ENCODE measurements at regions not wholly inside any gene's neighbourhood (a gene's known extent, or its start where the extent isn't known, plus 50 kb on each side); places are given as distances from the start of the nearest gene placed in this dataset.

DNA sequence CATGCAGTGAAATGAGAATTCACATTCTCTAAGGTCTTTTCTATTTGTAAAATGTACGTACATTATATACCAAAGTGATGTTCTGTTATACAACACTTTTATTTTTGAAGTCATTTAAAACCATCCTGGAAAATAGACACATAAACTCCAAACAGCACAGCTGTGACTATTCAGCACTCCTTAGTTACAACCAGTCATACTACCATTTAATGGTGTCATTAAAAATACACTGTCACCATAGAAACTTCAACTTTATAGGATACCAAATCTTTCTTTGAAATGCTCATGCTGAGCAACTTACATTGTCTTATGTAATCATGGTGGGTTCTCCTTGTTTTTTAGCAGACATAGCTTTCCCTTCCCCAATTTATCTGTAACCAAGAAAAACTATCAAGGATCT is 85.3 kb downstream of the METTL4 start:
- Histone ChIP-seq H3K27me3 (ENCODE audit: insufficient read depth, poor library complexity, severe bottlenecking) (no peaks in the 10 kb centered on the region), H3K27ac (replicated peaks) (no peak overlapping the region), H3K4me3 (replicated peaks; ENCODE audit: insufficient read depth, low read length) (no peak overlapping the region)
- DNase-seq (ENCODE audit: low read depth in 1 of 2, low spot score in 1 of 2) = no peak
- no peak for TF ChIP-seq POLR2AphosphoS5 (IDR thresholded peaks at IDR 0.05; ENCODE audit: low read depth)
- TF ChIP-seq GABPA (IDR thresholded peaks at IDR 0.05; ENCODE audit: low read depth) = no peak
- no peak for TF ChIP-seq SPI1 (IDR thresholded peaks at IDR 0.05; ENCODE audit: borderline replicate concordance, low read depth)
- TF ChIP-seq, protein P1, sequence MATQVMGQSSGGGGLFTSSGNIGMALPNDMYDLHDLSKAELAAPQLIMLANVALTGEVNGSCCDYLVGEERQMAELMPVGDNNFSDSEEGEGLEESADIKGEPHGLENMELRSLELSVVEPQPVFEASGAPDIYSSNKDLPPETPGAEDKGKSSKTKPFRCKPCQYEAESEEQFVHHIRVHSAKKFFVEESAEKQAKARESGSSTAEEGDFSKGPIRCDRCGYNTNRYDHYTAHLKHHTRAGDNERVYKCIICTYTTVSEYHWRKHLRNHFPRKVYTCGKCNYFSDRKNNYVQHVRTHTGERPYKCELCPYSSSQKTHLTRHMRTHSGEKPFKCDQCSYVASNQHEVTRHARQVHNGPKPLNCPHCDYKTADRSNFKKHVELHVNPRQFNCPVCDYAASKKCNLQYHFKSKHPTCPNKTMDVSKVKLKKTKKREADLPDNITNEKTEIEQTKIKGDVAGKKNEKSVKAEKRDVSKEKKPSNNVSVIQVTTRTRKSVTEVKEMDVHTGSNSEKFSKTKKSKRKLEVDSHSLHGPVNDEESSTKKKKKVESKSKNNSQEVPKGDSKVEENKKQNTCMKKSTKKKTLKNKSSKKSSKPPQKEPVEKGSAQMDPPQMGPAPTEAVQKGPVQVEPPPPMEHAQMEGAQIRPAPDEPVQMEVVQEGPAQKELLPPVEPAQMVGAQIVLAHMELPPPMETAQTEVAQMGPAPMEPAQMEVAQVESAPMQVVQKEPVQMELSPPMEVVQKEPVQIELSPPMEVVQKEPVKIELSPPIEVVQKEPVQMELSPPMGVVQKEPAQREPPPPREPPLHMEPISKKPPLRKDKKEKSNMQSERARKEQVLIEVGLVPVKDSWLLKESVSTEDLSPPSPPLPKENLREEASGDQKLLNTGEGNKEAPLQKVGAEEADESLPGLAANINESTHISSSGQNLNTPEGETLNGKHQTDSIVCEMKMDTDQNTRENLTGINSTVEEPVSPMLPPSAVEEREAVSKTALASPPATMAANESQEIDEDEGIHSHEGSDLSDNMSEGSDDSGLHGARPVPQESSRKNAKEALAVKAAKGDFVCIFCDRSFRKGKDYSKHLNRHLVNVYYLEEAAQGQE (IDR thresholded peaks at IDR 0.05; ENCODE audit: insufficient replicate concordance, low read depth) = no peak
- TF ChIP-seq, protein P2, sequence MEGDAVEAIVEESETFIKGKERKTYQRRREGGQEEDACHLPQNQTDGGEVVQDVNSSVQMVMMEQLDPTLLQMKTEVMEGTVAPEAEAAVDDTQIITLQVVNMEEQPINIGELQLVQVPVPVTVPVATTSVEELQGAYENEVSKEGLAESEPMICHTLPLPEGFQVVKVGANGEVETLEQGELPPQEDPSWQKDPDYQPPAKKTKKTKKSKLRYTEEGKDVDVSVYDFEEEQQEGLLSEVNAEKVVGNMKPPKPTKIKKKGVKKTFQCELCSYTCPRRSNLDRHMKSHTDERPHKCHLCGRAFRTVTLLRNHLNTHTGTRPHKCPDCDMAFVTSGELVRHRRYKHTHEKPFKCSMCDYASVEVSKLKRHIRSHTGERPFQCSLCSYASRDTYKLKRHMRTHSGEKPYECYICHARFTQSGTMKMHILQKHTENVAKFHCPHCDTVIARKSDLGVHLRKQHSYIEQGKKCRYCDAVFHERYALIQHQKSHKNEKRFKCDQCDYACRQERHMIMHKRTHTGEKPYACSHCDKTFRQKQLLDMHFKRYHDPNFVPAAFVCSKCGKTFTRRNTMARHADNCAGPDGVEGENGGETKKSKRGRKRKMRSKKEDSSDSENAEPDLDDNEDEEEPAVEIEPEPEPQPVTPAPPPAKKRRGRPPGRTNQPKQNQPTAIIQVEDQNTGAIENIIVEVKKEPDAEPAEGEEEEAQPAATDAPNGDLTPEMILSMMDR (IDR thresholded peaks at IDR 0.05; ENCODE audit: insufficient read depth, low read length) = no peak

DNA sequence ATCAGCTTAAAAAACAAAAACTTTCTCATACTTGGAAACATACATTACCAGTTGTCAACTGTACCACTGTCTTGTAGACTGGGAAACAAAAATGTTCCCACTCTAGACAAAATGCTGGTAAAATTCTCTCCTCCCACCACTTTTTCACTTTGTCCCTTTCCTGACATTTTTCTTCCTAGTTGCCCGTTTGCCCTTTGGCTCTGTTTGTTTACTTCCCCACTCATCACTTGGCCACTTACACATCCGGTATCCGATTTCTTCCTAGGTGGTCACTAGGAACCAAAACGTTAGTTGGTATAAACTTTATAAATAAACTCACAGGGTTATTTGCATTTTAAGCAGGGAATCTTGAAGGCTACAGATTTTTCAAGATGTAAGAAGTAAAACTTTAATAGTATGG is 84.9 kb downstream of the METTL4 start:
- Histone ChIP-seq H3K27me3 (ENCODE audit: insufficient read depth, poor library complexity, severe bottlenecking) (no peaks in the 10 kb centered on the region), H3K27ac (replicated peaks) (no peak overlapping the region), H3K4me3 (replicated peaks; ENCODE audit: insufficient read depth, low read length) (no peak overlapping the region)
- no peak for DNase-seq (ENCODE audit: low read depth in 1 of 2, low spot score in 1 of 2)
- TF ChIP-seq, protein P1 (IDR thresholded peaks at IDR 0.05; ENCODE audit: insufficient replicate concordance, low read depth) = no peak
- TF ChIP-seq POLR2AphosphoS5 (IDR thresholded peaks at IDR 0.05; ENCODE audit: low read depth) (no peak), GABPA (IDR thresholded peaks at IDR 0.05; ENCODE audit: low read depth) (no peak), SPI1 (IDR thresholded peaks at IDR 0.05; ENCODE audit: borderline replicate concordance, low read depth) (no peak)
- TF ChIP-seq, protein P2 (IDR thresholded peaks at IDR 0.05; ENCODE audit: insufficient read depth, low read length) = no peak

All from HL-60 (cell line).